ENCODE measurements at regions not wholly inside any gene's neighbourhood (a gene's known extent, or its start where the extent isn't known, plus 50 kb on each side); places are given as distances from the start of the nearest gene placed in this dataset.

DNA sequence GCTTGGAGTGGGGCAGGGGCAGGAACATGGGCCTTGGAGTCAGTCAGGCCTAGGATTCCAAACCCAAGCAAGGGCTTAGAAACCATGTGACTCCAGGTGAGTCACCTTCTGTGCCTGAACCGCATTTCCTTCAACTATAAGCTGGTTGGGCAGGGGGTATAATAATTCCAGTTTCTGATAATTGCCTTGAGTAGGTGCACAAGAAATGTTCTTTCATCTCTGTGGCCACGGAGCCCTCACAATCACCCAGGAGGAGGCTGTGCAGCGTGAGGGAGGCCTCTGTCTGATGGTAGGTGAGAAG, 112.1 kb upstream of the HAAO start:
- no peak overlapping the region for H3K4me3 ChIP-seq
- no peaks in the 10 kb centered on the region for H3K27me3 ChIP-seq
- intact Hi-C loops (cut with DNase I): no loop called here
- DNase-seq: no peak
- H3K9ac ChIP-seq (ENCODE audit: low read depth in 2 of 2, low read length in 2 of 2): no peak overlapping the region
- H3K9me3 ChIP-seq: no peaks in the 10 kb centered on the region
- TF ChIP-seq, protein P1, sequence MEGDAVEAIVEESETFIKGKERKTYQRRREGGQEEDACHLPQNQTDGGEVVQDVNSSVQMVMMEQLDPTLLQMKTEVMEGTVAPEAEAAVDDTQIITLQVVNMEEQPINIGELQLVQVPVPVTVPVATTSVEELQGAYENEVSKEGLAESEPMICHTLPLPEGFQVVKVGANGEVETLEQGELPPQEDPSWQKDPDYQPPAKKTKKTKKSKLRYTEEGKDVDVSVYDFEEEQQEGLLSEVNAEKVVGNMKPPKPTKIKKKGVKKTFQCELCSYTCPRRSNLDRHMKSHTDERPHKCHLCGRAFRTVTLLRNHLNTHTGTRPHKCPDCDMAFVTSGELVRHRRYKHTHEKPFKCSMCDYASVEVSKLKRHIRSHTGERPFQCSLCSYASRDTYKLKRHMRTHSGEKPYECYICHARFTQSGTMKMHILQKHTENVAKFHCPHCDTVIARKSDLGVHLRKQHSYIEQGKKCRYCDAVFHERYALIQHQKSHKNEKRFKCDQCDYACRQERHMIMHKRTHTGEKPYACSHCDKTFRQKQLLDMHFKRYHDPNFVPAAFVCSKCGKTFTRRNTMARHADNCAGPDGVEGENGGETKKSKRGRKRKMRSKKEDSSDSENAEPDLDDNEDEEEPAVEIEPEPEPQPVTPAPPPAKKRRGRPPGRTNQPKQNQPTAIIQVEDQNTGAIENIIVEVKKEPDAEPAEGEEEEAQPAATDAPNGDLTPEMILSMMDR (IDR thresholded peaks at IDR 0.05): no peak
- H3K36me3 ChIP-seq: no peaks in the 10 kb centered on the region
- H3K4me1 ChIP-seq: peaks cover 9% of the 10 kb centered on the region
- no peak overlapping the region for H3K27ac ChIP-seq

DNA sequence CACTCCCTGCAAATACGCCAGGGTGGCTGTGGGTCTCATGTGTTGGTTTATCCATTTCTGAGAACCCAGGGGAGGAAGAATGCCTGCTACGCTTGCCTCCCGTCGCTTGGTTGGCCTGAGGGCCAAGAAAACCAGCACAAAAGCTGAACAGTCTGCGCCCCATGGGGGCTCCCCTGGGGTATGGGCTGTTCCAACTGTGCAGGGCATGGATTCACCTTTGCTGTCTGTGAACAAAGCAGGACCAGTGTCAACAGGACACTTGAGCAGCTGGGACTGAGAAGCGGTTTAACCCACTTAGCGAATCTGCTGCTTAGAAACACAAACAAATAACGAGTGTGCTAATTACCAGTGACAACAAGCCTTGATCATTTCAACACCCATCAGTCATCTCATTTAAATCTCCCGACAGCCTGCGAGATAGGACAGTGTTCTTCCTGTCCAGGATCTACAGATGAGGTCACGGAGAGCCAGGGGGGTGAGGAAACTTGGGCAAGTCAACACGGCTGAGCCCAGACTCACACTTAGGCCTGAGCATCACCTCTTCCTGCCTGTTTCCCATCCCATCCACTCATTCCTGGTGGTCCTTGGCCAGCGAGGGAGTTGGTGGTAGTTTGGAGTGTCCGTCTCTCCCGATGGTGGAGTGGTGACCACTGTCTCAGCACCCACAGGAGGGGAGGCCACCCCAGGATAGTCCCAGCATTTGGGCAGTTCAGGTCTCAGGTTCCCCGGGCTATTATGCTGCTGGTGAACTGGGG, 111.6 kb upstream of the HAAO start:
- TF ChIP-seq, protein P1 (IDR thresholded peaks at IDR 0.05): no peak
- H3K36me3 ChIP-seq: no peaks in the 10 kb centered on the region
- peaks cover 9% of the 10 kb centered on the region for H3K4me1 ChIP-seq
- no peak overlapping the region for H3K27ac ChIP-seq
- H3K9me3 ChIP-seq: no peaks in the 10 kb centered on the region
- no peak for DNase-seq
- H3K4me3 ChIP-seq: no peak overlapping the region
- H3K27me3 ChIP-seq: no peaks in the 10 kb centered on the region
- intact Hi-C loops (cut with DNase I): no loop called here
- no peak overlapping the region for H3K9ac ChIP-seq (ENCODE audit: low read depth in 2 of 2, low read length in 2 of 2)

DNA sequence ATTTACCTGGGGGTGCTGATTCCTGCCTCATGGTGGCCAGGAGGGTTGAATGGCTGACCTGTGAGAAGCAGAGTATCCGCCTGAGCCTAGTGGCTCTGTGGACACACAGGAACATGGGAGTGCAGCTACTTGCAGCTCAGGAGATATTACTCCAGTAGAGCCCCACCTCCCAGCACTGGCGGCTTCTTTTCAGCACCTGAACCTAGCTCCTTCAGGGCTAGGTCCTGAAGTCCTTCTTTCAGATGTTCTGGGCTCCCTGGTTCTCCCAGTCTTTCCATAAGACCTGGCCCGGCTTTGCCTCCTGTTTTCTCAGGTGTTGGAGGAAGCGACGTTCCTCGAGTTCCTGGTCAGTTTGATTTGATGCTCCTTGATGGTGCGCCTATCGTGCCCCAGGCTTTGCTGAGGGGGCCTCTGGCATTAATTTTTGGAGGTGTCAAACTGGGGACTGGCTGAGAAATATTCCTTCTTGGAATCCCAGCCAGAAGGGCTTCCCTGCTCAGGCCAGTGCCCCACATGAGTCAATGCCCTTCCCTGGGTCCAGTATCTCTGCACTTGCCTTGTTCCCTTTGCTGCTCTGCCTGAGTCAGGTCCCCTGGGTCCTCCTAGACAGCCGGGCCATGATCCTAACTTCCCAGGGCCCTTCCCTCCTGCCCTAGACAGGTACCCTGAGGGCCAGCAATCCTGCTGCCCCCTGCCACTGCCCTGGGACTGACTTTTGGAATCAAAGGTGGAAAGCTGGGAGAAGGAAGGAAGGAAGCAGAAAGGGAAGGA, 110.7 kb upstream of the HAAO start:
- intact Hi-C loops (cut with DNase I): no loop called here
- Histone ChIP-seq H3K27me3 (no peaks in the 10 kb centered on the region), H3K4me3 (no peak overlapping the region), H3K36me3 (no peaks in the 10 kb centered on the region), H3K4me1 (peaks cover 9% of the 10 kb centered on the region), H3K27ac (no peak overlapping the region), H3K9me3 (no peaks in the 10 kb centered on the region), H3K9ac (ENCODE audit: low read depth in 2 of 2, low read length in 2 of 2) (no peak overlapping the region)
- TF ChIP-seq, protein P1 (IDR thresholded peaks at IDR 0.05): no peak
- DNase-seq: no peak

DNA sequence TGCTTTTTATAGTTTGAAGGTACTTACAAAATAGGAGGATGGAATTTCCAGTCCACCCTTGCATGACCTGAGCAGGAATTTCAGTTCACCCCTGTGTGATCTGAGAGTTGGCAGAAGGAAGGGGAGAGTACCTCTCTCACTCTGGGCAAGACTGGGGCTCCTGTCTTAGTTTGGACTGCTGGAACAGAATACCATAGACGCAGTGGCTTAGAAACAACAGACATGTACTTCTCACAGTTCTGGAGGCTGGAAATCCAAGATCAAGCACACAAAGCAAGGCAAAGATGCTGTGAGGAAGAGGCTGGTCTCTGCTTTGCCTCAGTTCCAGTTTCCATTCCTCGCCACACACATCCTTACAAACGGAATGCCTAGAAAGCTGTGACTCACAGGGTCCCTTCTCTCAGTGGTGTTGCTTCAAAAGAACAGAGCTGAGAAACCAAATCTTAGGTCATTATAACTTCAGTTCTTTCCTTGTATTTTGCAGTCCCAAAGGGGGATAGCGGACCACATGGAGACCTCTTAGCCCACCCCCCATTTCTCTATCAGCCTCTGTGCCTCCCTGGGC, 108.8 kb upstream of the HAAO start:
- TF ChIP-seq, protein P1 (IDR thresholded peaks at IDR 0.05): no peak
- Histone ChIP-seq H3K4me3 (no peak overlapping the region), H3K4me1 (no peaks in the 10 kb centered on the region), H3K9ac (ENCODE audit: low read depth in 2 of 2, low read length in 2 of 2) (no peak overlapping the region), H3K9me3 (no peaks in the 10 kb centered on the region), H3K27ac (no peak overlapping the region), H3K27me3 (no peaks in the 10 kb centered on the region), H3K36me3 (no peaks in the 10 kb centered on the region)
- intact Hi-C loops (cut with DNase I): no loop called here
- no peak for DNase-seq

DNA sequence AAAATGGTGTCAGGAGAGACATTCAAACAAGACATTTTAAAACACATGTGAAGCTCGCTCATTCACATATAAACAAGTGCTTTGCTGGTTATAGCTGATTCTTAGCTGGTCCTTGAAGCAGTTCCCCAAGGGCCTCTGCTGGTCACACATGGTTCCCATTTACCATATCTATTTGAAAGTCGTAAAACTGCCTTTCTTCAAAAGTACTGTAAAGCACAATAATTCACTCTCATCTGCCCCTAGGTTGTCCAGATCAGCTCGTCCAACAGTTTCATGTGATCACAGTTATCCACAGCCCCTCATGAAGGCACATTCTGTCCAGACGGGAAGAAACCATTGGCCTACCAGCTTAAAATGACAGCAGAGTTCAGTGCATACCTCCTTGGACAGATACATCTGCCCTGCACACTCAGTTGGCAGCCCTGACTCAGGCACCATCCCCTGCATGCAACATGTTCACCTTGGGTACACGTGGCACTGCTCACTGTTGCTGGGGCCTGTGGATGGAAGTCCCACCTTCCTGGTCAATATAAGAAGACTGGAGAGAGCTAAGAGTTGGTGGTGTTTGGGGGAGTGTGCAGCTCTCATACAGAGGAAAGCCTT, 108.0 kb upstream of the HAAO start:
- no peaks in the 10 kb centered on the region for H3K27me3 ChIP-seq
- no peak overlapping the region for H3K4me3 ChIP-seq
- H3K27ac ChIP-seq: no peak overlapping the region
- H3K9ac ChIP-seq (ENCODE audit: low read depth in 2 of 2, low read length in 2 of 2): no peak overlapping the region
- intact Hi-C loops (cut with DNase I): no loop called here
- TF ChIP-seq, protein P1 (IDR thresholded peaks at IDR 0.05): no peak
- H3K4me1 ChIP-seq: no peaks in the 10 kb centered on the region
- H3K36me3 ChIP-seq: no peaks in the 10 kb centered on the region
- H3K9me3 ChIP-seq: no peaks in the 10 kb centered on the region
- no peak for DNase-seq
